ENCODE measurements at regions not wholly inside any gene's neighbourhood (a gene's known extent, or its start where the extent isn't known, plus 50 kb on each side); places are given as distances from the start of the nearest gene placed in this dataset.

GRCh38 chr20:53712212-53712977, 118.8 kb upstream of the ZNF217 start:
- DNase-seq (ENCODE audit: low read depth) = no peak
- no peak for TF ChIP-seq CTCF (IDR thresholded peaks at IDR 0.05; ENCODE audit: control insufficient read depth, extremely low read depth, insufficient read depth)
- no peak overlapping the region for H3K4me3 ChIP-seq (ENCODE audit: low read depth, low read length)

- no peak for TF ChIP-seq CTCF (IDR thresholded peaks at IDR 0.05; ENCODE audit: control insufficient read depth, extremely low read depth, insufficient read depth)
- no peak for DNase-seq (ENCODE audit: low read depth)
- H3K4me3 ChIP-seq (ENCODE audit: low read depth, low read length) = no peak overlapping the region
Measured at GRCh38 chr20:53711333-53712211, 117.9 kb upstream of the ZNF217 start.

- no peak overlapping the region for H3K4me3 ChIP-seq (ENCODE audit: low read depth, low read length)
- TF ChIP-seq CTCF (IDR thresholded peaks at IDR 0.05; ENCODE audit: control insufficient read depth, extremely low read depth, insufficient read depth) = no peak
- DNase-seq (ENCODE audit: low read depth) = no peak
Measured at GRCh38 chr20:53708129-53708968, 114.7 kb upstream of the ZNF217 start.

- TF ChIP-seq CTCF (IDR thresholded peaks at IDR 0.05; ENCODE audit: control insufficient read depth, extremely low read depth, insufficient read depth) = no peak
- DNase-seq (ENCODE audit: low read depth) = no peak
- no peak overlapping the region for H3K4me3 ChIP-seq (ENCODE audit: low read depth, low read length)
Measured at GRCh38 chr20:53707371-53708055, 113.9 kb upstream of the ZNF217 start.

- H3K4me3 ChIP-seq (ENCODE audit: low read depth, low read length) = no peak overlapping the region
- no peak for DNase-seq (ENCODE audit: low read depth)
- TF ChIP-seq CTCF (IDR thresholded peaks at IDR 0.05; ENCODE audit: control insufficient read depth, extremely low read depth, insufficient read depth) = no peak
Measured at GRCh38 chr20:53706466-53707370, 113.1 kb upstream of the ZNF217 start.

Data from LNCaP clone FGC (cell line).